Endothelial cell of umbilical vein (primary cell): ENCODE measurements at regions not wholly inside any gene's neighbourhood (a gene's known extent, or its start where the extent isn't known, plus 50 kb on each side); places are given as distances from the start of the nearest gene placed in this dataset.
"Not testable (repeated sequence)": the region's sequence is repeated elsewhere in the genome, so short reads cannot be mapped to it uniquely, and the experiment has no call there.

Experiments used
- MYC ChIP-seq: IDR thresholded peaks from one replicate; pipeline ENCODE4 v1.6.1; 2011; ENCODE audit warnings: mild to moderate bottlenecking, low read depth, low read length
- POLR2A ChIP-seq: IDR thresholded peaks from 2 replicates; pipeline ENCODE4 v1.6.1; 2012; ENCODE audit warnings: low read depth, mild to moderate bottlenecking, control low read depth, low read length
- POLR2AphosphoS5 ChIP-seq: IDR thresholded peaks from 2 replicates; pipeline ENCODE4 v1.6.1; 2012; ENCODE audit warnings: low read depth, mild to moderate bottlenecking, control low read depth, low read length, moderate library complexity; ENCODE audit not compliant: insufficient read depth
- TF ChIP-seq, protein P1 (sequence below), 2 donors: IDR thresholded peaks; 1 replicate in 1 of 2; 2 replicates in 1 of 2; pipeline ENCODE4 v1.5.1; 2011; ENCODE audit warnings: low read length in 2 of 2, mild to moderate bottlenecking in 2 of 2, moderate library complexity in 2 of 2, control low read depth in 1 of 2, inconsistent platforms in 1 of 2, low read depth in 1 of 2; ENCODE audit not compliant: insufficient read depth in 1 of 2; ENCODE audit errors: extremely low read depth in 1 of 2

DNA sequence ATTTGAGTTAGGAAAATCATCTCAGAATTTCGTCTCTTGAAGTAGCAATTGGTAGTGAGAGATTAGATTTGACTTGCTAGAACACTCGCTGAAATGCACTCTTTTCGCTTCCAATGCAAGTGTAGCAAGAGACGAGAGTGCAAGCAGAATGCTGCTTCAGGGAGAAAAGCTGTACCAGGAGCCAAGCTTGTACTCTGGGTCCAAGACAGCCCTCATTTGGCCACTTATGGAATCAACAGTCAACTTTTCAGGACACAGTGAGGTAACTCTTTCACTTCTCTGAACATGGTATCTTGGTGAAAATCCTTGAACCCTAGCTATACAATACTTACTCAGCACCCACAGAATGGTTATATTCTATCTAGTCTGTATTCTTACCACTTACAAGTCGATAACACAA lies 107.6 kb upstream of the TERB2 start:
- not testable (repeated sequence) for TF ChIP-seq POLR2A, MYC, POLR2AphosphoS5
- TF ChIP-seq, protein P1, sequence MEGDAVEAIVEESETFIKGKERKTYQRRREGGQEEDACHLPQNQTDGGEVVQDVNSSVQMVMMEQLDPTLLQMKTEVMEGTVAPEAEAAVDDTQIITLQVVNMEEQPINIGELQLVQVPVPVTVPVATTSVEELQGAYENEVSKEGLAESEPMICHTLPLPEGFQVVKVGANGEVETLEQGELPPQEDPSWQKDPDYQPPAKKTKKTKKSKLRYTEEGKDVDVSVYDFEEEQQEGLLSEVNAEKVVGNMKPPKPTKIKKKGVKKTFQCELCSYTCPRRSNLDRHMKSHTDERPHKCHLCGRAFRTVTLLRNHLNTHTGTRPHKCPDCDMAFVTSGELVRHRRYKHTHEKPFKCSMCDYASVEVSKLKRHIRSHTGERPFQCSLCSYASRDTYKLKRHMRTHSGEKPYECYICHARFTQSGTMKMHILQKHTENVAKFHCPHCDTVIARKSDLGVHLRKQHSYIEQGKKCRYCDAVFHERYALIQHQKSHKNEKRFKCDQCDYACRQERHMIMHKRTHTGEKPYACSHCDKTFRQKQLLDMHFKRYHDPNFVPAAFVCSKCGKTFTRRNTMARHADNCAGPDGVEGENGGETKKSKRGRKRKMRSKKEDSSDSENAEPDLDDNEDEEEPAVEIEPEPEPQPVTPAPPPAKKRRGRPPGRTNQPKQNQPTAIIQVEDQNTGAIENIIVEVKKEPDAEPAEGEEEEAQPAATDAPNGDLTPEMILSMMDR (IDR thresholded peaks at IDR 0.05; ENCODE audit: extremely low read depth in 1 of 2, insufficient read depth in 1 of 2, low read depth in 1 of 2, low read length in 2 of 2), result not testable (repeated sequence)
